ENCODE measurements at regions not wholly inside any gene's neighbourhood (a gene's known extent, or its start where the extent isn't known, plus 50 kb on each side); places are given as distances from the start of the nearest gene placed in this dataset.
A peak's percentile ranks its signal among the peaks of the same experiment; 100 is the strongest.

DNA sequence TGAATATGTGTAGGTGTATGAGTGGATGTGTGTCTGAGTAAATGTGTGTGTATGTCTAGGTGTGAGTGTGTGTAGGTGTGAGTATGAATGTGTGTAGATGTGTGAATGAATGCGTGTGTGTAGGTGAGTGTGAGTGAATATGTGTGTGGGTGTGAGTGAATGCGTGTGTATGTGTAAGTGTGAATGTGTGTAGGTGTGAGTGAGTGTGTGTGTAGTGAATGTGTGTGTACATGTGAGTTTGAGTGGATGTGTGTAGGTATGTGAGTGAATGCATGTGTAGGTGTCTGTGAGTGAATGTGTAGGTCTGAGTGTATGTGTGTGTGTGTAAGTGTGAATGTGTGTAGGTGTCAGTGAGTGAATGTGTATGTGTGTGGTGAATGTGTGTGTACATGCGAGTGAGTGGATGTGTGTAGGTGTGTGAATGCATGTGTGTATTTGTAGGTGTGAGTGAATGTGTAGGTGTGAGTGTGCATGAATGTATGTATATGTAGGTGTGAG lies 201.0 kb upstream of the ZNF536 start:
- ATAC-seq, result no peak
- no peaks in the 10 kb centered on the region for H3K79me2 ChIP-seq (ENCODE audit: control insufficient read depth, insufficient read depth, low read length)
- DNase-seq (ENCODE audit: extremely low read depth in 1 of 4, low spot score in 3 of 4), result no peak
- H3K27me3 ChIP-seq (ENCODE audit: control insufficient read depth in 2 of 2, insufficient read depth in 2 of 2, low read length in 2 of 2), result peaks cover 2 to 6% of the 10 kb centered on the region in 2 experiments; a peak in 4 of 5 replicates
- H4K20me1 ChIP-seq (replicated peaks; ENCODE audit: control insufficient read depth, insufficient read depth, low read length), result no peaks in the 10 kb centered on the region
- no peak overlapping the region for H3K4me2 ChIP-seq (ENCODE audit: insufficient read depth, low read length)
- H3K27ac ChIP-seq (ENCODE audit: extremely low read depth, low read depth, low read length), result no peak overlapping the region
- no peaks in the 10 kb centered on the region for H3K9me3 ChIP-seq (replicated peaks; ENCODE audit: control insufficient read depth, insufficient read depth, low read depth, low read length)
- H3K36me3 ChIP-seq (ENCODE audit: control insufficient read depth, insufficient read depth, low read length), result no peaks in the 10 kb centered on the region
- no peak for TF ChIP-seq ATF7 (IDR thresholded peaks at IDR 0.05)
- TF ChIP-seq, protein P1, sequence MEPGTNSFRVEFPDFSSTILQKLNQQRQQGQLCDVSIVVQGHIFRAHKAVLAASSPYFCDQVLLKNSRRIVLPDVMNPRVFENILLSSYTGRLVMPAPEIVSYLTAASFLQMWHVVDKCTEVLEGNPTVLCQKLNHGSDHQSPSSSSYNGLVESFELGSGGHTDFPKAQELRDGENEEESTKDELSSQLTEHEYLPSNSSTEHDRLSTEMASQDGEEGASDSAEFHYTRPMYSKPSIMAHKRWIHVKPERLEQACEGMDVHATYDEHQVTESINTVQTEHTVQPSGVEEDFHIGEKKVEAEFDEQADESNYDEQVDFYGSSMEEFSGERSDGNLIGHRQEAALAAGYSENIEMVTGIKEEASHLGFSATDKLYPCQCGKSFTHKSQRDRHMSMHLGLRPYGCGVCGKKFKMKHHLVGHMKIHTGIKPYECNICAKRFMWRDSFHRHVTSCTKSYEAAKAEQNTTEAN (CRISPR knock-in tag; IDR thresholded peaks at IDR 0.05), result 0 out of 2 replicates have a peak, but pooled peaks have one; percentile 46
- H2AFZ ChIP-seq (ENCODE audit: low read depth, low read length), result no peak overlapping the region
- no peak for FAIRE-seq
- no peak overlapping the region for H3K9ac ChIP-seq (ENCODE audit: insufficient read depth in 1 of 2, low read depth in 2 of 2, low read length in 2 of 2)
- H3K4me3 ChIP-seq, result no peak overlapping the region
- no peaks in the 10 kb centered on the region for H3K9me1 ChIP-seq (ENCODE audit: control insufficient read depth, insufficient read depth, low read length)
- WGBS (ENCODE audit: insufficient coverage, low coverage, missing lambda C conversion rate), result 7% methylated on average over 3 of the region's 3 CpGs
- BruUV-seq (replicated peaks), result no TSS peak
- ChIA-PET CTCF (ENCODE audit: low intra/inter-chr PET ratio) (no interaction called here), POLR2A (no interaction called here)
- in situ Hi-C loops (cut with MboI), result no loop called here
- H3K4me1 ChIP-seq (replicated peaks in 1 of 2; ENCODE audit: control insufficient read depth in 2 of 2, insufficient read depth in 2 of 2, low read length in 2 of 2), result no peaks in the 10 kb centered on the region
- intact Hi-C loops (cut with micrococcal nuclease), result no loop called here

DNA sequence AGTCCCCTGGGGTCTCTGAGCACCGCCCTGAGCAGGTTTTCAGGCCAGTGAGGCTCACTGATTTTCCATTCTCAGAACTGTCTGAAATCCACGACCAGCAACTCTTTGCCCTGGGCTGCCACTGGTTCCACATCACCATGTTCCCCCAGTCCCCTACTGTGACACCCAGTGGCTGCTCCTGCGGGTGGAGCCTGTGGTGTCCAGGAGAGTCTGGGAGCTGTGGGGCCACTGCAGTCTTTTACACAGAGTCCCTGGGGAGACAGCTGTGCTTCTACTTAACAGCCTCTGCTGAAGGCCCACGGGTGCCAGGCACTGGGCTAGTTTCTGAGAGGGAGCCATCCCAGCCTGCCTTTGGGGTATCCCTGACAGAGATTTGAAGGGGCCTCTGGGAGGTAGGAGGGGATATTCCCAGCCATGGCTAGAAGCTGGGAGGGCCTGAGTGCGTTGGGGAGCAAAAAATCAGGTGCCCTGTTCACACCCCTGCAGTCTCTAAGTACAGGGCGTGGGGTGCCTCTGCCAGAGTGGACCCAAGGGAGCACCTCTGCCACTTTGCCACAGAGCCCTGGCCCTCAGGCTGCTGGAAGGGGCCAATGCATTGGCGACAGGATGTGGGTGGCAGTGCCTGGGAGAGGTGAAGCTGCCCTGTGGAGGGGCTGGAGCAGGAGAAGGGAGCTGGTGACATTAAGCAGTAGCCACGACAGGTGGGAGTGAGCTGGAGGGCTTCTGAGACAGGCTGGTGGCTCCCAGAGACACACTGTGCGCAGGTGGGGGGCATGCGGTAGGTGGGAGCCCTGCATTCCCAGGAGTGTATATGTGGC lies 200.2 kb upstream of the ZNF536 start:
- no peak overlapping the region for H3K4me2 ChIP-seq (ENCODE audit: insufficient read depth, low read length)
- H3K36me3 ChIP-seq (ENCODE audit: control insufficient read depth, insufficient read depth, low read length), result no peaks in the 10 kb centered on the region
- in situ Hi-C loops (cut with MboI), result no loop called here
- peaks cover 0 to 6% of the 10 kb centered on the region in 2 experiments; a peak in 2 of 5 replicates for H3K27me3 ChIP-seq (ENCODE audit: control insufficient read depth in 2 of 2, insufficient read depth in 2 of 2, low read length in 2 of 2)
- ChIA-PET CTCF (ENCODE audit: low intra/inter-chr PET ratio) (no interaction called here), POLR2A (no interaction called here)
- intact Hi-C loops (cut with micrococcal nuclease), result no loop called here
- H3K4me1 ChIP-seq (replicated peaks in 1 of 2; ENCODE audit: control insufficient read depth in 2 of 2, insufficient read depth in 2 of 2, low read length in 2 of 2), result no peaks in the 10 kb centered on the region
- H3K27ac ChIP-seq (ENCODE audit: extremely low read depth, low read depth, low read length), result no peak overlapping the region
- H4K20me1 ChIP-seq (replicated peaks; ENCODE audit: control insufficient read depth, insufficient read depth, low read length), result no peaks in the 10 kb centered on the region
- no peaks in the 10 kb centered on the region for H3K79me2 ChIP-seq (ENCODE audit: control insufficient read depth, insufficient read depth, low read length)
- H2AFZ ChIP-seq (ENCODE audit: low read depth, low read length), result no peak overlapping the region
- no peak overlapping the region for H3K9ac ChIP-seq (ENCODE audit: insufficient read depth in 1 of 2, low read depth in 2 of 2, low read length in 2 of 2)
- no peak for ATAC-seq
- FAIRE-seq, result no peak
- no peak for DNase-seq (ENCODE audit: extremely low read depth in 1 of 4, low spot score in 3 of 4)
- no TSS peak for BruUV-seq (replicated peaks)
- TF ChIP-seq FOXM1 (IDR thresholded peaks at IDR 0.05; ENCODE audit: low read depth) (no peak), FOXM1 (CRISPR knock-in tag; IDR thresholded peaks at IDR 0.05; ENCODE audit: low read depth) (no peak), ARNT (IDR thresholded peaks at IDR 0.05) (no peak), SMAD4 (CRISPR knock-in tag; conservative IDR thresholded peaks at IDR 0.05) (no peak), NCOR1 (IDR thresholded peaks at IDR 0.05) (no peak), HDAC6 (IDR thresholded peaks at IDR 0.05; ENCODE audit: low read depth, low read length) (no peak), PRPF4 (IDR thresholded peaks at IDR 0.05; ENCODE audit: insufficient read depth, low read depth, low read length, poor library complexity, severe bottlenecking) (no peak)
- 1% methylated on average over 10 of the region's 10 CpGs for WGBS (ENCODE audit: insufficient coverage, low coverage, missing lambda C conversion rate)
- H3K4me3 ChIP-seq, result no peak overlapping the region
- no peaks in the 10 kb centered on the region for H3K9me1 ChIP-seq (ENCODE audit: control insufficient read depth, insufficient read depth, low read length)
- no peaks in the 10 kb centered on the region for H3K9me3 ChIP-seq (replicated peaks; ENCODE audit: control insufficient read depth, insufficient read depth, low read depth, low read length)

All from K562 (cell line).